ENCODE measurements at regions not wholly inside any gene's neighbourhood (a gene's known extent, or its start where the extent isn't known, plus 50 kb on each side); places are given as distances from the start of the nearest gene placed in this dataset.
A peak's percentile ranks its signal among the peaks of the same experiment; 100 is the strongest.
"Not testable (repeated sequence)": the region's sequence is repeated elsewhere in the genome, so short reads cannot be mapped to it uniquely, and the experiment has no call there.

DNA sequence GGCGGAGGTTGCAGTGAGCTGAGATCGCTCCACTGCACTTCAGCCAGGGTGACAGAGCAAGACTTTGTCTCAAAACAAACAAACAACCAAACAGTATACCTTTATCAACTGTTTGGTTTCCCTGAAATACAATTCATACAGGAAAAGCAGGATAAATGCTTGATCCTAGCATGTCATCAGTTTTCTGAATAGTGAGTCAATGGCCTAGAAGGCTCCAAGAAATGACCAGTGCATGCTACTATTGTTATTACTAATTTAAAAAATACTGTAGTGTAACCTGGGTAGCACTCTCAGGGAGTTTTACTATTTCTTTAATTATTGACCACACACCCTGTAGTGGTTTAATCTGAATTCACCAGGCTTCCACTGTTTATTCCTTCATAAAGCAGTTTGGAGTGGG is 101.0 kb upstream of the PTPN3 start:
- no peak for DNase-seq (ENCODE audit: low spot score)

DNA sequence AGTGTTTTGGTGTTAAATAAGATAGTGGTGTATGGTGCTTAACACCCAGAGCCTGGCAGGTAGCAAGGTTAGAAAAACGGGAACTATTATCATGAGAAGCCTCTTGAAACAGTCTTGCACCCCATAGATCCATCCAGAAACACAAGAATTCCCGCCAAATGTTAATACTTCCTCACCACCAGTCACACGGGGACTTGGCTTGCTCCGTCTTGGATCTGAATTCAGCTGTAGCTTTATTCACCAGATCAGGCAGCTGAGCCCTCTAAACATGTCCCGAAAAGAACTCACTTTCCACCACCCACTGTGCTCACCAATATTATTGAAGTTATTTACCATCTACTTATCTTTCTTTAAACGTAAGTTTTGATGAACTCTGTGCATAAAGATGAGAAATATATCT is 101.6 kb upstream of the PTPN3 start:
- DNase-seq (ENCODE audit: low spot score) = no peak

DNA sequence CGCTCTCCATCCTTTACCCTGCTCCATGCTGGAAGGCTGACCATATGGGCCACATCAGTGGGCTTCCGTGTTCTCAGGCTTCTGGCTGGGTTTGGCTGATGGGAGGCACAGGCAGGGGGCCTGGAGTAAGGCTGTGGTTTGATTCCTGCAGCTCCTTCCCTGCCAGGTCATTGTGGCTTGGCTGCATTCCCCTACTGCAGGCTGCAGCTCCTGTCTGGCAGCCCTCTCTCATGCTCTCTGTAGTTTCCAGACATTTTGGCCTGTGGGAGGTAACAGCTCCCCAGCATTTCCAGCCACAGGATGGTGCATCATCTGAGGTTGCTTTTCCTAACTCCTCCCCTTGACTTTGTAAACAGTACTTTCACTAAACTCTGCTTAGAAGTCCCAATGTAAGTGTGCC is 102.0 kb upstream of the PTPN3 start:
- no peak for DNase-seq (ENCODE audit: low spot score)

DNA sequence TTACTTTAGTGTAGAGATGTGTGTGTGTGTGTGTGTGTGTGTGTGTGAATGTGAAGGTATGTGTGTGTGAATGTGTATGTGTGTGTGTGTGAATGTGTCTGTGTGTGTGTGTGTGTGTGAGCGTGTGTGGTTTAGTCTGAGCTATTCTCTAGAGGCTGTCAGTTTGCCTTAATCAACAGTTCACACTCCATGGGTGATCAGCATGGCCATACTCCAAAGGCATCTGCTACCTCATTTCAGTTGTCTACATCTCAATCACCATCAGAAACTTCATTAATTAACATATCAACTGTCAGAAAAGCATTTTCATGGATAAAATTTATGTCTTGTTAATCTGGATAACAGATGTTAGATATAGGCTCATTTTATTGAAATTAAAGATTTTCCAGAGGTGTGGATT is 103.1 kb upstream of the PTPN3 start:
- DNase-seq (ENCODE audit: low spot score) = no peak

DNA sequence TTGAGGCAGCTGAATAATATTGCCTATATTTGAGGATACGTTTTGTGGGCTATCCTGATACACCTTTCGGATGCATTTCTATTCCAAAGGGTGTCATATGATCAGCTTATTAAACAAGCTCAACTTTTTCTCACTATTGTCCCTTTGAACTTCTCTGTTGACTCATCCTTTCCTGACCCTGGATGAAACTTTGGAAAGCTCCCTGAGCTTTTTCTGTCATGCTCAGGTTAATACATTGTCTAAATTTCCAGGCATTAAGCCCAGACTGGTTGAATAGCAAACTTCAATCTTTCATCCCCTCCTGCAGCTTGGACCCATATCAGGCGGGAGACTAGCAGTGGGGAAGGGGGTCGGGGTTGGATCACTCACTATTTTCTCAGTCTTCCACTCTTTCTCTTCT is 104.9 kb upstream of the PTPN3 start:
- DNase-seq (ENCODE audit: low spot score) = no peak

DNA sequence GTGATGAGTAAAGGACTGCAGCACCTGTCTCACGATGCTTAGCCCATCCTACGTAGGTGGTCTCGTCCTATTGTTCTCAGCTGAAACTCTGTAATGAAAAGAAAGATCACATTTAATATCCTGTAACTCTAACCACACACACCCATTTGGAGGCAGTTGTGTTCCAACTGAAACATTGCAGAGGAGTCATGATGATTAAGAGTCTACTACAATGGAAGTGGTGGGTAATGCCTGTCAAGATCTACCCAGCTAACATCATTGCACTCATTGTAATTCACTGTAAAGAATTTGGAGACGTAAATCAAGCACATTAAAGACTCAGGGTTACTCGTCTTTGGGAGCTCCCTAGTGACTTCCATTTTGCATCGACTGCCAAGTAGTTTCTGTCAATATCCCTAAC is 106.0 kb upstream of the PTPN3 start:
- no peak for DNase-seq (ENCODE audit: low spot score)

DNA sequence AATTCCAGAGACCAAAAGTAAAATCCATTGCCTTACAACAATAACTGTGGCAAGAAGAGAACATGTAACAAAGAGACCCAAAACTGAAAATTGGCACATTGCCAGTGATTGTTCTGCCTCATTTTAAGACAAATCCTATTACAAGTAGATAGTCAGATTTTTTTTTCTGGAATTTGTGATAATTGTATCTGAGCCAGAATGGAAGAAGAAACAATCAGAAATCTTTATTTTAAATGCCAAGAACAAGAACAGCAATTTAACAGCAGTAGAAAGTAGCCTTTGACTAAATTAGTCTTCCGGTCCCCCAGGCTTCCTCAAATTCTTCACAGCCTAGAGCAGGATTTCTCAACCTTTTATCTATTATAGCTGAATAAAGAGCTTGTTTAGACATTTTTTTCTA is 106.7 kb upstream of the PTPN3 start:
- no peak for DNase-seq (ENCODE audit: low spot score)

DNA sequence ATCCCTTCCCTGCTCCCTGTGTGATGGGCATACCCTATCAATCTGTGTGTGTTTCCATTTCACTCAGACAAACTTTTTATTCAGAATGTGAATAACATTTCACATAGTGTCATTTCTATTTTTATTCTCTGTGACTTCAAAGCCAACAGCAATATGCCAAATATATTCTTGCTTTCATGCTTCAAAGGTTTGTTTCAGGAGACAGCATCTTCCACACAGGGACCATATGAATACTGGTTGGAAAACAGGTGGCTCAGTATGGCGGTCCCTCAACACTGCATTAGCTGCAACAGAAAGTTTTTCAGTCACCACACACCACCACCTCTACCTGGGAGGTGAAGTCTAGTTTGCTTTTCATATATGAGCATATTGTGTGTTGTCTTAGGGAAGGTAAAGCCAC is 111.0 kb upstream of the PTPN3 start:
- DNase-seq (ENCODE audit: low spot score) = no peak

DNA sequence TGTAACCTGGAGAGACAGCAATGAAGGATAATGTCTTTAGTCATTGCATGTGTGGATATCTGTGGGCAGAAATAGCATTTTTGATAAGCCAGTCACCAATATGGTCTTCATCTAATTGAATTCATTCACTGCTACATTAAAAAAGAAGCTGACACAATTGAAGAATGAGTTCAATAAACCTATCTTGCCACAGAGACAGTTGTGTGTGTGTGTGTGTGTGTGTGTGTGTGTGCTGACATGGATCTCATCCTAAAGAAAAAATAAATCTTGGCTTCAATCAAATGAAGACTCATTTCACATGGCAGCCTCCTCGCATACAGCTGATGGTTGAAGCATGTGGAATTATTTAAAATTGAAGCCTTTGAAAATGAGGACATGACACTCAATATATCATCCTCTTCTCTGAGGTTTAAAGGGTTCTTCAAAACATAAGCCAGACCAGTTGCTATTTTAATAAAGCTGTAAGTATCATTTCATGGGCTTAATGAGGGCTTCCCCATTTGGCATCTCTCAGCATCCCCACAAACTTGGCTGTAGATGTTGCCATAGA is 118.5 kb upstream of the PTPN3 start:
- no peak for DNase-seq (ENCODE audit: low spot score)

DNA sequence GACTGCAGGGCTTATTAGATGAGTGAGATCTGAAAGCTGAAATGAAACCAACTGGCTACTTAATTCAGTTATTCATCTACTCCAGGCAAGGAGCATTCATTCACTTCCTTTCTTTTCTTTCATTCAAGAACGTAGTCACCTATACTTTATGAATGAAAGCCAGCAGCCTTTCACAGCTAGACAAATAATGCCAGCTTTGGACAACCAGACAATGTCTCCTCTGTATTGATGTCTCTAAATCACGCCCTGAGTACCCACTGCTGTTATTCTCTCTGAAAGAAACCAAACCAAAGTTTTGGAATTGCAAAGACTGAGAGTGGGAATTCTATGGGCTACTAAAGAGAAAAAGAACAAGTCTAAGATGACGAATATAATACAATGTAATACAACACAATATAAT is 121.2 kb upstream of the PTPN3 start:
- DNase-seq (ENCODE audit: low spot score) = no peak

DNA sequence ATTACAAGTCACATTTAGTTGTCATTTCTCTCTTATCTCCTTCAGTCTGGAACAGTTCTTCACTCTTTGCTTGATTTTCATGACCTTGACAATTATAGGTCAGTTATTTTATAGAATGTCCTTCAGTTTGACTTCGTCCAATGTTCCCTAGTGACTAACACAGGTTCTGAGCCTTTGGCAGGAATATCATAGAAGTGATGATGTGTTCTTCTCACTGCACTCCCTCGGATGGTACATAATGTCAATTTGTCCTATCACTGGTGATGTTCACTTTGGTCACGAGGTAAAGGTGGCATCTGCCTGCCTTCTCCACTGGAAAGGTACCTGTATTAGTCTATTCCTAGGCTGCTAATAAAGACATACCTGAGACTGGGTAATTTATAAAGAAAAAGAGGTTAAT is 126.0 kb upstream of the PTPN3 start:
- no peak for DNase-seq (ENCODE audit: low spot score)

DNA sequence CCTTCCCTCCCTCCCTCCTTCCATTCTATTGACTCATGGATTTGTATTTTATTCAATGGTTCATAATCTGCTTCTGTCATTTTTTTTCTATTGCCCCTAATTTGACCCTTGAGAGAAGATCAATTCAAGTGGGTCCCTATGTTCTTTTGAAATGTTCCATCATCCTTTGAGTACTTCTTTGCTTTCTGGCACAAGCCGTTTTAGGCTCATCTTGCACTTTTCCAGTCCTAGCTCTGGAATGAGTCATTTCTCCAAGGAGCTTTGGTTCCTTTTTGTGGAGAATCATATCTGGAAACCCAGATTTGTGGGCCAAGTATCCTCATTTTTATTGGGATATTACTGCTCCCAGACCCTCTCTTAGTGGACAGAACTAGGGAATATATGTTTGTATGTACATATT is 126.8 kb upstream of the PTPN3 start:
- no peak for DNase-seq (ENCODE audit: low spot score)

DNA sequence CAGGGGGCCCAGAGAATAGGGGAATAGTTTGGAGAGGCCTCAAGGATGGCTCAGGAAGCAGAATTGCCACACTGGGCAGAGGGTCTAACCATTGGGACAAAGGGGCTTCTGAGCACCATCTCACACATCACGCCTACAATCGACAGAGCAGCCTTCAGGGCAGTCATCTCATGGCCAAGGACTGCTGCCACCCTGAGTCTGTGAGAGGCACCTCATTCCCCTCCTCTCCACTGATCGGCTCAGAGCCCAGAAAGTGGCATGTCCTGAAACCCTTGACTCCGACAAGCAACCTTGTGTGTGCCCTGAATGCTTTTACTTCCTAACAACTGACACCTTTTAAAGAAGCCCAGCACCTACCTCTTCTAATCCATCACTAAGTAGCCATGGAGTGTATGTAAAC is 128.9 kb upstream of the PTPN3 start:
- DNase-seq (ENCODE audit: low spot score) = no peak

DNA sequence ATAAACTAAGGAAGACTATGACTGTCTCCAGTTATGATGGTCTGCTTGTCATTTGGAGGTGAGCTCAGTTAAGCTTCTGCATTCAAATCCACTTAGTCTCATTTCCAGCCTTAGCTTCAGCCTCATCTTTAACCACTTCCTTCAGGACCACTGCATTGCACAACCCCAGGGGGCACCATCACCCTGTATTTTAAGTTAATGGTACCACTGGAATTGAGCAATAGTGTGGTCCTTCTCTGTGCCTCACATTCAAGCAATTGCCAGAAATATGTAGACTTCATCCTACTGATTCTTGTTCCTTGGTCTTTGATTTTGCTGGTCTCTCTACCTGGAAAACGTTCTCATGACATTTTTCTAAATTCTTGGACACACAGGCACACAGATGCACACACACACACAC is 131.5 kb upstream of the PTPN3 start:
- DNase-seq (ENCODE audit: low spot score) = no peak

DNA sequence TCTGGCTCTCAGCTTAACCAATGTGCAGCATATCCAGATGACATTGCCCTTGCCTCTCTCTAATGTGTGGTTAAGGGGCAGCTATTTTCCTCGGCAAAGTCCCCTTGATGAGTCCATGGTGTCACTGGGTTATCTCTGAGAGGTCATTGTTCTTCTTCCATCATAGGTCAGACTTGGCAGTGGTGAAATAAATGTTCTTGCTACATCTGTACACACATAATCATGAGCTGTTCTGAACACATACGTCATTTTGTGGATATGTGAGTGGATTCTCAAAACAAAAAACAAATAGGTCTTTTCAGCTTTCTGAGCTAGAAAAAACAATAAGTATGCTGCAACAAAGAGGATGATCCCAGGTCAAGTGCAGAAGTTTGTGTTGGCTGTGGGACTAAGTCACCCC is 134.7 kb upstream of the PTPN3 start:
- DNase-seq (ENCODE audit: low spot score) = no peak

DNA sequence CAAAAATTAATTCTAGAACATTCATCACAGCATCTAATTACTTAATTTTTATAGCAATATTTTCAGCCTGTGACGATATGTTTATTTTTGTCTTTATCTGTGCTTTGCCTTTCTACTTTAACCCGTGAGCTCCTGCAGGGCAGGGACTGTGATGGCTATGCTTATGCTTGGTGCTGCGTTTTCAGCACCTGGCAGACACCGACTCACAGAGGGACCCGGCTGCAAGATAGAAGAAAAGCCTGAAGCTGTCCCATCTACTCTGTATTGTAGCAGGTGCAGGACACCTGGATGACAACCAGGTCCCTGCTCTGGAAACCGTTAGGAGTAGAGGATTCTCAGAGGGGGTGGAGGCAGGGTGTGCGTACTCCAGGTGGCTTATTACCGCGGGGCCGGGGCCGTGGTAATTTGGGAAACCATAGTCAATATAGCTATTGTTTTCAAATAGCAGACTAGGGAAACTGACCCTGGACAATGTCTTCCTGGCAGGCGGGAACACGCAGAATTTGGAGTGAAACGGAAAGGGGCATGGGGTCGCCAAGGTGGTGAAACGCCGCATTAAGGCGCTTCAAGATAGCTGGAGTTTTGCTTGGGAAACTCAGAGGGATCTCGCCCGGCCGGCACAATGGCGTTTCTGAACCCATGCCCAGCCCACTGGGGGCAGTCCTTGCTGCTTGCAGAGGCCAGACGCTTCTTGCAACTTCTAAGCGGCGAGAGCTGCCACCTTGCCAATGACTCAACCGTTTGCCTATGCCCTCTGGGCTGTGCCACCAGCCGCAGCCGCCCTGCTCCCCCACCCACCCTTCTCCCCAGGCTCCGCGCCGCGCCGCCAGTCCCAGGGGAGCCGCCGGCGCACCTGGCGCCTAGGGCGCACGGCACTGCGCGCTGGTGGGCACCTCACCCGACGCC is 140.1 kb upstream of the PALM2AKAP2 start:
- peak; percentile 46 for DNase-seq (ENCODE audit: low spot score)

DNA sequence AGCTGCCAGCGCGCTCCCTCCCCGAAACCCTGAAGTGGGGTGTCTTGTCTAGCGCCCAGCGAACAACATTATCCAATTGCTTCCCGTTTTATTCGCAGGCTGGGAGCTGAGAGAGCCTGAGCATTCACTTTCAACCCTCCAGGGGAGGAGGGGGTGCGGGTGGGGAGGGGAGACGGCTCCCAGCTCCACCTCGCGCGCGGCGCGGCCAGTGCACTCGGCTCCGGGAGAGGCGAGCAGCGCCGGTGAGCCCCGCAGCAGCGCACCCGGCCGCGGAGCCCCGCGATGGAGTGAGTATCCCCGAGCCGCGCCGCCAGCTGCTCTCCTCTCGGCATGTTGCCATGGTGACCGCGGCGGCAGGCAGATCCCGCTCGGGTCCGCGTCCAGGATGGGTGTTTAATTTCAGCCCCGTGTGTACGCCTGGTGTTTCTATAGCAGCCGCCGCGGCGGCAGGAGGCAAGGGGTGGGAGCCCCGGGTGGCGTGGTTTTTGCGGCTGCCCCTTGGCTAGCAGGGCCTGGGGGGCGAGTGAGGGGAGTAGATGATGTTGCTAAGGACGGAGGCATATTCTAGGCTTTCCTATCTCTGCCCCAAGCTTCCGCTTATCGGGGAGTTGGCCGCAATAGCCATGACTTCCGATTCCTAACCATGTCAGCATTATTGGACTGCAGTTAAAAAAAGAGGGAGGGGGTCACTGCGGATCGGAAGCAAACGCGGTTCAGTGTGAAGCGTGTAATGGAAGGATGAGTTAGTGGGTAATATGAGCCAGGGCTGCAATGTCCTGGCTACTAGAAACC is 139.2 kb upstream of the PALM2AKAP2 start:
- no peak for DNase-seq (ENCODE audit: low spot score)

DNA sequence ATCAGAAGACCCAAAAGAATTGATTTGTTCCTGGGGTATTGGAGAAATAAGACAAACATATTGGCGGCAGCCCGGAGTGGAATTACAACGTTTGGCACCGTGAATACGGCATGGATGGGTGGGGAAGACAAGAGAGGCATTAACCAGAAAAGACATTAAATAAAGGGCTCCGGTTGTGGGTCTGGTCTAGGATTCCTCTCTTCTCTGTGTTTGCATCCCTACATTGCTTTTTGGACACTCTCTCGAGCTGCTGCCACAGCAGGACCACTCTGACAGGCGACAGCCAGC is 138.7 kb upstream of the PALM2AKAP2 start:
- DNase-seq (ENCODE audit: low spot score) = no peak

DNA sequence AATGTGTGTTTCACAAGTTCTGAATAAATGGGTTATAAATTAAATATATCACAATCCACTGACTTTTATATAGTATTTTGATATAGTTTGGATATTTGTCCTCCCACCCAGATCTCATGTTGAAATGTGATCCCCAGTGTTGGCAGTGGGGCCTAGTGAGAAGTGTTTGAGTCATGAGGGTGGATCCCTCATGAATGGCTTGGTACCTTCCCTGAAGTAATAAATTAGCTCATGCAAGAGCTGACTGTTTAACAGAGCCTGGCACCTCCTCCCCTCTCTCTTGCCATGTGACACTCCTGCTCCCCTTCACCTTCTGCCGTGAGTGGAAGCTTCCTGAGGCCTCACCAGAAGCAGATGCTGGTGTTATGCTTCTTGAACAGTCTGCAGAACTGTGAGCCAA is 127.9 kb upstream of the PALM2AKAP2 start:
- no peak for DNase-seq (ENCODE audit: low spot score)

DNA sequence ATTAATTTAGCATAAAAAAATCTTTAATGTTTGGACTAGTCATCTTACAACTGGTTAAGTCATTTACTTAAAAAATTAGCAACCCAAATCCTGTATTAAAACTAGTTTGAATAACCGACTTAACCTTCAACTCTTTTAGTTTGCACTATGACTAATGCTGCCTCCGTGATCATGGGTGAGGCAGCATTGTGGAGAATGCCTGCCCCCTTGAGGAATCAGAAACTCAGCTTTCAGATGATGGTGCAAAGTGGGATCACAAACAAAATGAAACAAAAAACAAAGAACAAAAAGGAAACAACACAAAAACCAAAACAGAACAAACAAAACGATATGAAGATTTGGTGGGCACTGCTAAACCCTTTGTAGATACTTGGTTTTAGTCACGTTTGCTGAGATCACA is 127.0 kb upstream of the PALM2AKAP2 start:
- no peak for DNase-seq (ENCODE audit: low spot score)

DNA sequence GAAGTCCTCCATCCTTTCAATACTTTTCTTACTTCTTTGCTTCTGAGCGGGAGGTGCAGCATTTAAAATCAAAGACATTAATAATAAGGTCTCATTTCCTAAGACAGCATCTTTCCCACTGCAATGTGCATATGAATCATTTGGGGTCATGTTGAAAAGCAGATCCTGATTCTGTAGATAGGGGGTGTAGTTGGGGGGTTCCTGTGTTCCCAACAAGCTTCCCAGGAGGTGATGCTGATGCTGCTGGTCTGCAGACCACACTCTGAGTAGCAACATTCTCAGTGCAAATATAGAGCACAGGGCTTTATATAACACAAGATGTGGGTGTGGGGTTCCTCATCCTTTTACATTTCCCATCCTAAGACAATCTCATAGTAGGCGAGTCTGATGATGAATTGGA is 126.5 kb upstream of the PALM2AKAP2 start:
- no peak for DNase-seq (ENCODE audit: low spot score)

DNA sequence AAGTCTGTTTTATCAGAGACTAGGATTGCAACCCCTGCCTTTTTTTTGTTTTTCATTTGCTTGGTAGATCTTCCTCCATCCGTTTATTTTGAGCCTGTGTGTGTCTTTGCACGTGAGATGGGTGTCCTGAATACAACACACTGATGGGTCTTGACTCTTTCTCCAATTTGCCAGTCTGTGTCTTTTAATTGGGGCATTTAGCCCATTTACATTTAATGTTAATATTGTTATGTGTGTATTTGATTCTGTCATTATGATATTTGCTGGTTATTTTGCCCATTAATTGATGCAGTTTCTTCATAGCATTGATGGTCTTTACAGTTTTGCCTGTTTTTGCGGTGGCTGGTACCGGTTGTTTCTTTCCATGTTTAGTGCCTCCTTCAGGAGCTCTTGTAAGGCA is 116.0 kb upstream of the PALM2AKAP2 start:
- DNase-seq (ENCODE audit: low spot score) = not testable (repeated sequence)

DNA sequence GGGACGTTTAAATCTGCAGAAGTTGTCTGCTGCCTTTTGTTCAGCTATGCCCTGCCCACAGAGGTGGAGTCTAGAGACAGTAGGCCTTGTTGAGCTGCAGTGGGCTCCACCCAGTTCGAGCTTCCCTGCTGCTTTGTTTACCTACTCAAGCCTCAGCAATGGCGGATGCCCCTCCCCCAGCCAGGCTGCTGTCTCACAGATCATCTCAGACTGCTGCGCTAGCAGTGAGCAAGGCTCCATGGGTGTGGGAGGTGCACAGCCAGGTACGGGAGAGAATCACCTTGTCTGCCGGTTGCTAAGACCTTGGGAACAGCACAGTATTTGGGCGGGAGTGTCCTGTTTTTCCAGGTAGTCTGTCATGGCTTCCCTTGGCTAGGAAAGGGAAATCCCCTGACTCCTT is 114.3 kb upstream of the PALM2AKAP2 start:
- DNase-seq (ENCODE audit: low spot score) = not testable (repeated sequence)
